HCT116 (cell line): ENCODE measurements at regions not wholly inside any gene's neighbourhood (a gene's known extent, or its start where the extent isn't known, plus 50 kb on each side); places are given as distances from the start of the nearest gene placed in this dataset.

ENCODE experiments used
- ATAC-seq: fragments of 200-7000 bp; cut with Tn5 transposase; 2 replicates; pipeline ENCODE4 v1.9.1; 2020; ENCODE audit warnings: mild to moderate bottlenecking, moderate library complexity
- BruUV-seq: library from RNA; stranded (reverse); fragments of 400-500 nt; replicated peaks from 2 replicates; lab custom pipeline; 2021; lab: Mats Ljungman, UMichigan
- CTCF ChIA-PET: fragments of 300-600 bp; sonication (Branson Sonifier 250); formaldehyde crosslinking; loops from one replicate; lab custom pipeline; 2021; ENCODE audit warnings: antibody characterized with exemption; lab: Charles Lee
- POLR2A ChIA-PET: fragments of 300-600, 350-600 bp; sonication (Branson Sonifier 250); formaldehyde crosslinking; loops from one replicate; lab custom pipeline; 2021; ENCODE audit warnings: antibody characterized with exemption; lab: Charles Lee
- RAD21 ChIA-PET, 2 experiments: fragments of 300-600 bp; sonication (Branson Sonifier 250); formaldehyde crosslinking; loops; one replicate each; lab custom pipeline; 2023; ENCODE audit warnings: low total read pairs in 2 of 2; ENCODE audit not compliant: uncharacterized antibody in 2 of 2, unreplicated experiment in 2 of 2, low non-redundant PET in 1 of 2; lab: Charles Lee
- DNase-seq: peaks from one replicate; pipeline ENCODE4 v3.0.0-alpha.2; 2010; ENCODE audit warnings: low read depth, low spot score
- H2AFZ ChIP-seq: fragments of 200-600 bp; shearing (Covaris generic), sonication (generic); 2 replicates; pipeline ENCODE4 v1.6.1; 2017; ENCODE audit warnings: low read depth, mixed run types, mixed read lengths, antibody characterized with exemption, low read length; ENCODE audit not compliant: poor library complexity, severe bottlenecking
- H3K27ac ChIP-seq: 2 replicates; pipeline ENCODE4 v1.5.1; 2012; ENCODE audit warnings: low read depth, low read length
- H3K27me3 ChIP-seq: fragments of 200-600 bp; sonication (generic); 2 replicates; pipeline ENCODE4 v1.6.1; 2016; ENCODE audit warnings: mixed run types, low read length, mixed read lengths; ENCODE audit not compliant: insufficient read depth
- H3K36me3 ChIP-seq, 2 experiments: fragments of 200-500 bp in 1 of 2; fragments of 200-600 bp in 1 of 2; sonication (Bioruptor generic) in 1 of 2; sonication (generic) in 1 of 2; 2 replicates each; pipeline versions ENCODE4 v1.5.1 to v1.6.1; 2014 to 2016; ENCODE audit warnings: low read length in 2 of 2, inconsistent platforms in 1 of 2, mixed read lengths in 1 of 2, mixed run types in 1 of 2; ENCODE audit not compliant: insufficient read depth in 2 of 2, control insufficient read depth in 1 of 2
- H3K4me1 ChIP-seq, 2 experiments: fragments of 200-600 bp in 1 of 2; sonication (generic) in 1 of 2; 2 replicates each; pipeline versions ENCODE4 v1.5.1 to v1.6.1; 2012 to 2017; ENCODE audit warnings: low read length in 2 of 2, inconsistent platforms in 1 of 2, mild to moderate bottlenecking in 1 of 2, mixed read lengths in 1 of 2, mixed run types in 1 of 2, moderate library complexity in 1 of 2; ENCODE audit not compliant: insufficient read depth in 2 of 2, control insufficient read depth in 1 of 2
- H3K4me2 ChIP-seq: fragments of 200-600 bp; sonication (generic); 2 replicates; pipeline ENCODE4 v1.6.1; 2017; ENCODE audit warnings: mixed run types, low read length, mixed read lengths
- H3K4me3 ChIP-seq, 2 experiments: fragments of 200-600 bp in 1 of 2; sonication (generic) in 1 of 2; replicated peaks in 1 of 2; 2 replicates each; pipeline ENCODE4 v1.5.1; 2011 to 2016; ENCODE audit warnings: low read length in 2 of 2, control low read depth in 1 of 2, low read depth in 1 of 2, mild to moderate bottlenecking in 1 of 2, mixed read lengths in 1 of 2, mixed run types in 1 of 2
- H3K79me2 ChIP-seq: fragments of 200-600 bp; sonication (generic); 2 replicates; pipeline ENCODE4 v1.6.1; 2017; ENCODE audit warnings: mild to moderate bottlenecking, mixed run types, low read length, moderate library complexity, mixed read lengths; ENCODE audit not compliant: insufficient read depth
- H3K9ac ChIP-seq: fragments of 200-600 bp; sonication (generic); 2 replicates; pipeline ENCODE4 v1.6.1; 2016; ENCODE audit warnings: low read length, mixed read lengths
- H3K9me2 ChIP-seq: fragments of 200-600 bp; sonication (generic), shearing (Covaris generic); 2 replicates; pipeline ENCODE4 v1.6.1; 2017; ENCODE audit warnings: mixed run types, mild to moderate bottlenecking, moderate library complexity; ENCODE audit not compliant: insufficient read depth
- H3K9me3 ChIP-seq, 2 experiments: fragments of 200-500 bp in 1 of 2; fragments of 200-600 bp in 1 of 2; sonication (Bioruptor generic) in 1 of 2; sonication (generic) in 1 of 2; 2 replicates each; pipeline ENCODE4 v1.6.1; 2014 to 2017; ENCODE audit warnings: low read length in 2 of 2, mixed read lengths in 2 of 2, inconsistent platforms in 1 of 2, low read depth in 1 of 2, mild to moderate bottlenecking in 1 of 2, mixed run types in 1 of 2, moderate library complexity in 1 of 2; ENCODE audit not compliant: control insufficient read depth in 1 of 2, insufficient read depth in 1 of 2
- H4K20me1 ChIP-seq: fragments of 200-600 bp; sonication (generic), shearing (Covaris generic); 2 replicates; pipeline ENCODE4 v1.6.1; 2017; ENCODE audit warnings: mixed run types, mild to moderate bottlenecking, moderate library complexity; ENCODE audit not compliant: insufficient read depth
- CBX3 ChIP-seq: IDR thresholded peaks from 2 replicates; pipeline ENCODE4 v1.6.1; 2012; ENCODE audit warnings: low read depth
- CEBPB ChIP-seq: IDR thresholded peaks from 2 replicates; pipeline ENCODE4 v1.6.1; 2012; ENCODE audit warnings: low read depth
- EGR1 ChIP-seq: IDR thresholded peaks from 2 replicates; pipeline ENCODE4 v1.6.1; 2012; ENCODE audit warnings: low read depth
- ELF1 ChIP-seq: IDR thresholded peaks from 2 replicates; pipeline ENCODE4 v1.6.1; 2012; ENCODE audit warnings: low read depth, borderline replicate concordance
- EZH2 ChIP-seq: fragments of 200-600 bp; sonication (generic); IDR thresholded peaks from 2 replicates; pipeline ENCODE4 v1.6.1; 2017; ENCODE audit warnings: antibody characterized with exemption, mixed run types
- EZH2phosphoT487 ChIP-seq: fragments of 200-600 bp; IDR thresholded peaks from 2 replicates; pipeline ENCODE4 v1.6.1; 2018; ENCODE audit warnings: antibody characterized with exemption, borderline replicate concordance
- FOSL1 ChIP-seq: IDR thresholded peaks from 2 replicates; pipeline ENCODE4 v1.6.1; 2012; ENCODE audit warnings: low read depth
- JUND ChIP-seq: IDR thresholded peaks from 2 replicates; pipeline ENCODE4 v1.6.1; 2012
- POLR2A ChIP-seq: IDR thresholded peaks from 2 replicates; pipeline ENCODE4 v1.7.0; 2011; ENCODE audit warnings: borderline replicate concordance; ENCODE audit not compliant: insufficient read depth, insufficient read length; ENCODE audit errors: extremely low read depth
- POLR2AphosphoS5 ChIP-seq: IDR thresholded peaks from 2 replicates; pipeline ENCODE4 v1.6.1; 2011; ENCODE audit warnings: mild to moderate bottlenecking, low read depth, low read length, moderate library complexity
- REST ChIP-seq: IDR thresholded peaks from 2 replicates; pipeline ENCODE4 v1.6.1; 2012; ENCODE audit warnings: low read depth
- SP1 ChIP-seq: IDR thresholded peaks from 2 replicates; pipeline ENCODE4 v1.6.1; 2012; ENCODE audit warnings: low read depth
- SRF ChIP-seq: IDR thresholded peaks from 2 replicates; pipeline ENCODE4 v1.6.1; 2012; ENCODE audit warnings: low read depth
- YY1 ChIP-seq: IDR thresholded peaks from 2 replicates; pipeline ENCODE4 v1.6.1; 2011; ENCODE audit warnings: low read length, low read depth, moderate library complexity, mild to moderate bottlenecking; ENCODE audit not compliant: insufficient replicate concordance; ENCODE audit errors: extremely low read depth
- ZFX ChIP-seq: fragments of 450-650 bp; IDR thresholded peaks from 2 replicates; pipeline ENCODE4 v1.6.1; 2017
- intact Hi-C: fragments of 100-400 bp; cut with micrococcal nuclease; formaldehyde crosslinking; loops from 2 replicates; pipeline ENCODE4 v1.10.0; 2022
- TF ChIP-seq, protein P1 (sequence below): IDR thresholded peaks from 2 replicates; pipeline ENCODE4 v1.6.1; 2012
- TF ChIP-seq, protein P2 (sequence below), 3 experiments: fragments of 200-600 bp in 1 of 3; sonication (generic) in 1 of 3; IDR thresholded peaks in 2 of 3; conservative IDR thresholded peaks in 1 of 3; 2 replicates each; pipeline ENCODE4 v1.5.1; 2012 to 2017; ENCODE audit warnings: low read depth in 2 of 3, low read length in 2 of 3, antibody characterized with exemption in 1 of 3, borderline replicate concordance in 1 of 3, control low read depth in 1 of 3, mild to moderate bottlenecking in 1 of 3, mixed read lengths in 1 of 3, mixed run types in 1 of 3, moderate library complexity in 1 of 3; ENCODE audit not compliant: insufficient read depth in 1 of 3
- TF ChIP-seq, protein P3 (sequence below): IDR thresholded peaks from 2 replicates; pipeline ENCODE4 v1.6.1; 2011; ENCODE audit warnings: mild to moderate bottlenecking, low read length, moderate library complexity; ENCODE audit not compliant: insufficient replicate concordance; ENCODE audit errors: extremely low read depth

DNA sequence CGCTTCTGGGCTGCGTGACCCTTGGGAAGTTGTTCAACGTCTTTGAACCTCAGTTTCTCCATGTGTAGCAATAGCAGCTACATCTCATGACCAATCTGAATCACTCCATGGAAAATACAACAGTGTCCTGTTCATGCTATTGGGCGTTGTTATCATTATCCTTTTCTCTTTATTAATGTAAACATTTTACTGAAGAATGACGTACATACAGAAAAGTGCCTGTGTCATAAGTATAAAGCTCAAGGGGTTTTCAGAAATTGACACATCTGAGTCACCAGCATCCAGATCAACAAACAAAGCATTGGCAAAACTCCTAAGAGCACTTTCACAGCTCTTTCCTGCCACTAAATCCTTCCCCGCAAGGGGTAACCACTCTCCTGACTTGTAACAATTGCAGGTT, 438.4 kb downstream of the XYLT1 start:
- H3K4me2 ChIP-seq, result no peak overlapping the region
- H3K9me2 ChIP-seq, result no peaks in the 10 kb centered on the region
- no peak overlapping the region for H3K27ac ChIP-seq
- no peaks in the 10 kb centered on the region for H3K79me2 ChIP-seq
- ATAC-seq, result no peak
- intact Hi-C loops, result no loop called here
- no peak overlapping the region for H2AFZ ChIP-seq
- H3K4me1 ChIP-seq, result no peaks in the 10 kb centered on the region
- H3K9me3 ChIP-seq, result no peaks in the 10 kb centered on the region
- DNase-seq, result no peak
- peaks cover 4% of the 10 kb centered on the region; the same call in 1 of the 2 replicates for H3K27me3 ChIP-seq
- no peaks in the 10 kb centered on the region for H4K20me1 ChIP-seq
- TF ChIP-seq ZFX, result no peak
- no peak for TF ChIP-seq YY1
- TF ChIP-seq FOSL1, result no peak
- TF ChIP-seq EZH2, result no peak
- TF ChIP-seq CBX3, result no peak
- TF ChIP-seq ELF1, result no peak
- TF ChIP-seq, protein P1, sequence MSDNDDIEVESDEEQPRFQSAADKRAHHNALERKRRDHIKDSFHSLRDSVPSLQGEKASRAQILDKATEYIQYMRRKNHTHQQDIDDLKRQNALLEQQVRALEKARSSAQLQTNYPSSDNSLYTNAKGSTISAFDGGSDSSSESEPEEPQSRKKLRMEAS, result no peak
- no peak for TF ChIP-seq JUND
- no peak for TF ChIP-seq CEBPB
- TF ChIP-seq POLR2AphosphoS5, result no peak
- TF ChIP-seq EZH2phosphoT487, result no peak
- TF ChIP-seq SRF, result no peak
- TF ChIP-seq REST, result no peak
- TF ChIP-seq EGR1, result no peak
- TF ChIP-seq SP1, result no peak
- TF ChIP-seq, protein P2, sequence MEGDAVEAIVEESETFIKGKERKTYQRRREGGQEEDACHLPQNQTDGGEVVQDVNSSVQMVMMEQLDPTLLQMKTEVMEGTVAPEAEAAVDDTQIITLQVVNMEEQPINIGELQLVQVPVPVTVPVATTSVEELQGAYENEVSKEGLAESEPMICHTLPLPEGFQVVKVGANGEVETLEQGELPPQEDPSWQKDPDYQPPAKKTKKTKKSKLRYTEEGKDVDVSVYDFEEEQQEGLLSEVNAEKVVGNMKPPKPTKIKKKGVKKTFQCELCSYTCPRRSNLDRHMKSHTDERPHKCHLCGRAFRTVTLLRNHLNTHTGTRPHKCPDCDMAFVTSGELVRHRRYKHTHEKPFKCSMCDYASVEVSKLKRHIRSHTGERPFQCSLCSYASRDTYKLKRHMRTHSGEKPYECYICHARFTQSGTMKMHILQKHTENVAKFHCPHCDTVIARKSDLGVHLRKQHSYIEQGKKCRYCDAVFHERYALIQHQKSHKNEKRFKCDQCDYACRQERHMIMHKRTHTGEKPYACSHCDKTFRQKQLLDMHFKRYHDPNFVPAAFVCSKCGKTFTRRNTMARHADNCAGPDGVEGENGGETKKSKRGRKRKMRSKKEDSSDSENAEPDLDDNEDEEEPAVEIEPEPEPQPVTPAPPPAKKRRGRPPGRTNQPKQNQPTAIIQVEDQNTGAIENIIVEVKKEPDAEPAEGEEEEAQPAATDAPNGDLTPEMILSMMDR (IDR thresholded peaks at IDR 0.05 in 2 of 3, conservative IDR thresholded peaks at IDR 0.05 in 1 of 3; ENCODE audit: borderline replicate concordance in 1 of 3, insufficient read depth in 1 of 3, low read depth in 2 of 3, low read length in 2 of 3), result no peak
- TF ChIP-seq POLR2A, result no peak
- TF ChIP-seq, protein P3, sequence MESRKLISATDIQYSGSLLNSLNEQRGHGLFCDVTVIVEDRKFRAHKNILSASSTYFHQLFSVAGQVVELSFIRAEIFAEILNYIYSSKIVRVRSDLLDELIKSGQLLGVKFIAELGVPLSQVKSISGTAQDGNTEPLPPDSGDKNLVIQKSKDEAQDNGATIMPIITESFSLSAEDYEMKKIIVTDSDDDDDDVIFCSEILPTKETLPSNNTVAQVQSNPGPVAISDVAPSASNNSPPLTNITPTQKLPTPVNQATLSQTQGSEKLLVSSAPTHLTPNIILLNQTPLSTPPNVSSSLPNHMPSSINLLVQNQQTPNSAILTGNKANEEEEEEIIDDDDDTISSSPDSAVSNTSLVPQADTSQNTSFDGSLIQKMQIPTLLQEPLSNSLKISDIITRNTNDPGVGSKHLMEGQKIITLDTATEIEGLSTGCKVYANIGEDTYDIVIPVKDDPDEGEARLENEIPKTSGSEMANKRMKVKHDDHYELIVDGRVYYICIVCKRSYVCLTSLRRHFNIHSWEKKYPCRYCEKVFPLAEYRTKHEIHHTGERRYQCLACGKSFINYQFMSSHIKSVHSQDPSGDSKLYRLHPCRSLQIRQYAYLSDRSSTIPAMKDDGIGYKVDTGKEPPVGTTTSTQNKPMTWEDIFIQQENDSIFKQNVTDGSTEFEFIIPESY, result no peak
- ChIA-PET CTCF (no interaction called here), POLR2A (no interaction called here), RAD21 (no interaction called here)
- H3K4me3 ChIP-seq, result no peak overlapping the region
- BruUV-seq, result no TSS peak
- H3K36me3 ChIP-seq, result no peaks in the 10 kb centered on the region
- H3K9ac ChIP-seq, result no peak overlapping the region
